Upper lobe of left lung (tissue), 4 donors: ENCODE measurements at regions not wholly inside any gene's neighbourhood (a gene's known extent, or its start where the extent isn't known, plus 50 kb on each side); places are given as distances from the start of the nearest gene placed in this dataset.

Experiments
- EP300 ChIP-seq, 4 donors: sonication (generic); formaldehyde crosslinking; IDR thresholded peaks; one replicate each; pipeline ENCODE4 v1.5.1; 2017; ENCODE audit warnings: antibody characterized with exemption in 4 of 4, control low read depth in 2 of 4
- POLR2A ChIP-seq, 4 donors: fragments of 450-650 bp; IDR thresholded peaks; one replicate each; pipeline ENCODE4 v1.5.1; 2016 to 2017; ENCODE audit warnings: antibody characterized with exemption in 4 of 4, mild to moderate bottlenecking in 2 of 4
- TF ChIP-seq, protein P1 (sequence below), 6 experiments: fragments of 450-650 bp in 4 of 6; fragments of 200-600 bp in 2 of 6; sonication (generic) in 2 of 6; IDR thresholded peaks; one replicate each; pipeline ENCODE4 v1.5.1; 2016 to 2019; ENCODE audit warnings: antibody characterized with exemption in 6 of 6

DNA sequence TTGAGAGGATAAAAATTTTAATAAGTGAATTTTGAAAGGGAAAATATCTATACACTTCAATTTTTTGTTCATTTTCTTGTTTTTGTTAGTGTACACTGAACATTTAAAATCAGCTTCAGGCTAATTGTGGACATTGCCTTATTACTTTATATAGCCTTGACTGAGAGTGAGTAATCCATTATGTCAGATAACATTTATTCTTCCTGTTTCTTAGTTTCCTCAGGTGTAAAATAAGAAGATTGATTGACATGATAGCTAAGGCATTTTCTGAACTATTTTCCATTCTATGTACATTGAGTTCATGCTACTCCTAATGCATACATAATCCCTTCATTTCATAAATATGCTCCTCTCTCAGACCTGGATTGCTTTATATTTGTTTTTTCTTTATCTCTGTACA, 607.3 kb upstream of the AADAT start:
- TF ChIP-seq POLR2A (IDR thresholded peaks at IDR 0.05), result no peak
- TF ChIP-seq, protein P1, sequence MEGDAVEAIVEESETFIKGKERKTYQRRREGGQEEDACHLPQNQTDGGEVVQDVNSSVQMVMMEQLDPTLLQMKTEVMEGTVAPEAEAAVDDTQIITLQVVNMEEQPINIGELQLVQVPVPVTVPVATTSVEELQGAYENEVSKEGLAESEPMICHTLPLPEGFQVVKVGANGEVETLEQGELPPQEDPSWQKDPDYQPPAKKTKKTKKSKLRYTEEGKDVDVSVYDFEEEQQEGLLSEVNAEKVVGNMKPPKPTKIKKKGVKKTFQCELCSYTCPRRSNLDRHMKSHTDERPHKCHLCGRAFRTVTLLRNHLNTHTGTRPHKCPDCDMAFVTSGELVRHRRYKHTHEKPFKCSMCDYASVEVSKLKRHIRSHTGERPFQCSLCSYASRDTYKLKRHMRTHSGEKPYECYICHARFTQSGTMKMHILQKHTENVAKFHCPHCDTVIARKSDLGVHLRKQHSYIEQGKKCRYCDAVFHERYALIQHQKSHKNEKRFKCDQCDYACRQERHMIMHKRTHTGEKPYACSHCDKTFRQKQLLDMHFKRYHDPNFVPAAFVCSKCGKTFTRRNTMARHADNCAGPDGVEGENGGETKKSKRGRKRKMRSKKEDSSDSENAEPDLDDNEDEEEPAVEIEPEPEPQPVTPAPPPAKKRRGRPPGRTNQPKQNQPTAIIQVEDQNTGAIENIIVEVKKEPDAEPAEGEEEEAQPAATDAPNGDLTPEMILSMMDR (IDR thresholded peaks at IDR 0.05), result no peak
- TF ChIP-seq EP300 (IDR thresholded peaks at IDR 0.05), result no peak
